ENCODE measurements at regions not wholly inside any gene's neighbourhood (a gene's known extent, or its start where the extent isn't known, plus 50 kb on each side); places are given as distances from the start of the nearest gene placed in this dataset.

- intact Hi-C loops (cut with DNase I; ENCODE audit: low total_unique reads) = no loop called here
- Histone ChIP-seq H3K36me3 (ENCODE audit: low read depth, missing control alignments) (no peaks in the 10 kb centered on the region), H3K27me3 (no peaks in the 10 kb centered on the region), H3K4me3 (no peak overlapping the region), H3K27ac (no peak overlapping the region), H3K4me1 (peaks cover 23% of the 10 kb centered on the region), H3K9me3 (no peaks in the 10 kb centered on the region)
- TF ChIP-seq POLR2A (IDR thresholded peaks at IDR 0.05) (no peak), CTCF (IDR thresholded peaks at IDR 0.05) (no peak)
- 88 to 89% methylated on average over 5 of the region's 5 CpGs for WGBS, 2 donors
- no peak for DNase-seq
Measured at GRCh38 chr7:91344911-91345310, 80.7 kb downstream of the FZD1 start.

- Histone ChIP-seq H3K9me3 (no peaks in the 10 kb centered on the region), H3K4me3 (no peak overlapping the region), H3K27me3 (no peaks in the 10 kb centered on the region), H3K27ac (no peak overlapping the region), H3K36me3 (ENCODE audit: low read depth, missing control alignments) (no peaks in the 10 kb centered on the region), H3K4me1 (peaks cover 23% of the 10 kb centered on the region)
- TF ChIP-seq CTCF (IDR thresholded peaks at IDR 0.05) (no peak), POLR2A (IDR thresholded peaks at IDR 0.05) (no peak)
- WGBS, 2 donors = 77 to 94% methylated on average over 1 of the region's 1 CpG
- intact Hi-C loops (cut with DNase I; ENCODE audit: low total_unique reads) = no loop called here
- DNase-seq = no peak
Measured at GRCh38 chr7:91345449-91345848, 81.2 kb downstream of the FZD1 start.

- Histone ChIP-seq H3K36me3 (ENCODE audit: low read depth, missing control alignments) (no peaks in the 10 kb centered on the region), H3K4me1 (peaks cover 23% of the 10 kb centered on the region), H3K9me3 (no peaks in the 10 kb centered on the region), H3K27me3 (no peaks in the 10 kb centered on the region), H3K4me3 (no peak overlapping the region), H3K27ac (no peak overlapping the region)
- TF ChIP-seq POLR2A (IDR thresholded peaks at IDR 0.05) (no peak), CTCF (IDR thresholded peaks at IDR 0.05) (no peak)
- DNase-seq = no peak
- intact Hi-C loops (cut with DNase I; ENCODE audit: low total_unique reads) = no loop called here
Measured at GRCh38 chr7:91346426-91346825, 82.2 kb downstream of the FZD1 start.

GRCh38 chr7:91347290-91347689, 83.1 kb downstream of the FZD1 start:
- intact Hi-C loops (cut with DNase I; ENCODE audit: low total_unique reads) = no loop called here
- no peak for DNase-seq

More at GRCh38 chr7:91347290-91347689, 83.1 kb downstream of the FZD1 start:
- Histone ChIP-seq H3K27ac (no peak overlapping the region), H3K27me3 (no peaks in the 10 kb centered on the region), H3K9me3 (no peaks in the 10 kb centered on the region), H3K4me3 (no peak overlapping the region), H3K4me1 (peaks cover 23% of the 10 kb centered on the region), H3K36me3 (ENCODE audit: low read depth, missing control alignments) (no peaks in the 10 kb centered on the region)
- TF ChIP-seq POLR2A (IDR thresholded peaks at IDR 0.05) (no peak), CTCF (IDR thresholded peaks at IDR 0.05) (no peak)
- 65 to 67% methylated on average over 3 of the region's 3 CpGs for WGBS, 2 donors
